ENCODE measurements at regions not wholly inside any gene's neighbourhood (a gene's known extent, or its start where the extent isn't known, plus 50 kb on each side); places are given as distances from the start of the nearest gene placed in this dataset.
"Not testable (repeated sequence)": the region's sequence is repeated elsewhere in the genome, so short reads cannot be mapped to it uniquely, and the experiment has no call there.

DNA sequence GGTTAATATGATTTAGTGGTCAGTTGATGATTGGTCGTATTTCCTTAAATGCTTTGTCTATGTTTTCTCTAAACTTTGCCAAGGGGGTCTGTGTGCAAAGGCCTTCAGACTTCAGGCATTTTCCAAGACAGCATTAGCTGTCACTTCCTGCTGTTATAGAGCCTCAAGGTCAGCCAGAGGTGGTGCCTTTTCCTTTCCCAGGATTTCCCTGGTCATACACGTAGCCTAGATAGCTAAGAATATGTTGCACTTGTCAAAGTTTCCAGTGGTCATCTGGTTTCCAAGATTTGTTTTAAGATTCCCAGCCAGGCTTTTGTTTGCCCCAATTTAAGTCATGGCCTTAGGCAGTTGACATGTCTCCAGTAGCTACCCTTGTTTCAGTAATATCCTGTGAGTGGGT, 133.2 kb upstream of the IGFBP3 start:
- intact Hi-C loops (cut with micrococcal nuclease): no loop called here

DNA sequence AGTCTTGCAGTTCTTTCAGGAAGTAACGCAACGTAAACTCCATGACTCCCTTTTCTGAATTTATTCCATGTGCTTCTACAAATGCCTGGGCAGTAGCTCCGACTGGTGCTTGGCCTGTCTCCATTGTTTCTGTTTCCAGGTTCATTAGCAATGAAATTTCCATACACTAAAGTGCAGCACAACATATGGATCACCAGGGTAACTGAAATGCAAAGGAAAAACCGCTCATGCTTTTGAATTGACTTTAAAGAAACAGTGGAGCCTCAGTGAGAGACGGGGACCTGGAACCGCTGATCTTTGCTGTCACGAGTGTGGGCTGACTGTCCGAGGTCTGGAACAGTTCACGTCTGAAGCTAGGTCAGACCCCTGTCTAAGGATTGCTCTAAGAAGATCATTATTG, 126.5 kb upstream of the IGFBP3 start:
- intact Hi-C loops (cut with micrococcal nuclease): no loop called here

DNA sequence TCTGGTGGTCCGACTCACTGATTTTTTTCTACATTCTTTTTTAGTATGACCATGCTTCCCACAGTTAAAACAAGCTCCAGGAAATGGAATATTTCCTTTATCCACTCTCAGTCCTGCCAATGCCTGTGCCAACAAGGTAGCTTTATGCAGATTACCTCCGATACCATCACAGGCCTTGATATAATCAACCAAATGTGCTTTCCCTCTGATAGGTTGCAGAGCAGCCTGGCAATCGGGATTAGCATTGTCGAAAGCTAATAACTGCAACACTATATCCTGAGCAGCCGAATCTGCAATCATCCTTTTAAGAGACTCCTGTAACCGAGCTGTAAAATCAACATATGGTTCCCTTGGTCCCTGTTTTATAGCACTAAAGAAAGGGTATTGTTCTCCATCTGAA, 122.3 kb upstream of the IGFBP3 start:
- intact Hi-C loops (cut with micrococcal nuclease): not testable (repeated sequence)

DNA sequence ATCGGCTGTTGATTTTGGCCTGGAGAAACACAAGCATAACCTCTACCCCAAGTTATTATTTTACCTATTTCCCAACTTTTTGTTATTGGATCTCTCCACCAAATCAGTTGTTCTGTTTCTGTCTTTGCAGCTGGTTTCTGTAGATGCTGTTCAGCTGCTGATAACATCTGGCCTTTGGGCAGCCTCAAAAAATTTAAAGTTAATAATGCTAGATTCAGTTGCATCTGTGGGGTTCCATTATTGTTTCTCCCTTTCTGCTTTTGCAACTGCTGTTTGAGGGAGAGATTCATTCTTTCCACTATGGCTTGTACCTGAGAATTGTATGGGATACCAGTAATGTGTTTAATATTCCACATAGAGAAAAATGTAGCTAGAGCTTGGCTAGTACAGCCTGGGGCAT, 118.7 kb upstream of the IGFBP3 start:
- intact Hi-C loops (cut with micrococcal nuclease): not testable (repeated sequence)

DNA sequence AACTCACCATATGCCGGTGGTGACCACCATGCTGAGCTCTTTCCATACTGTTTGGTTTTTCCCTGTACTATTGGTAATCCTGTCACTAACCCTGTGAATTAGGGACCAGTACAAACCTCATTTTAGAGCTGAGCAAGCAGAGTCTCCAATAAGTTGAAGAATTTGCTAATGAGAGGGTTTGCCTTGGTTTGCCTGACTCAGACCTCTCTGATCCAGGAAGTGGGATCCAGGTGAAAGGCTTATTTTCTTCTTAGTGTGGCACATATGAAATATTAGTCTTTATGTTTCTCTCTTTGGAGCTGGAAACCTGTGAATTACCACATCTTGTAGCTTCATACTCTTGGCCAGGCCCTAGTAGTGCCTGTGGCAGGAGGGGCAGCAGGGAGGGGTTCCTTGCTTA, 114.1 kb upstream of the IGFBP3 start:
- intact Hi-C loops (cut with micrococcal nuclease): no loop called here

DNA sequence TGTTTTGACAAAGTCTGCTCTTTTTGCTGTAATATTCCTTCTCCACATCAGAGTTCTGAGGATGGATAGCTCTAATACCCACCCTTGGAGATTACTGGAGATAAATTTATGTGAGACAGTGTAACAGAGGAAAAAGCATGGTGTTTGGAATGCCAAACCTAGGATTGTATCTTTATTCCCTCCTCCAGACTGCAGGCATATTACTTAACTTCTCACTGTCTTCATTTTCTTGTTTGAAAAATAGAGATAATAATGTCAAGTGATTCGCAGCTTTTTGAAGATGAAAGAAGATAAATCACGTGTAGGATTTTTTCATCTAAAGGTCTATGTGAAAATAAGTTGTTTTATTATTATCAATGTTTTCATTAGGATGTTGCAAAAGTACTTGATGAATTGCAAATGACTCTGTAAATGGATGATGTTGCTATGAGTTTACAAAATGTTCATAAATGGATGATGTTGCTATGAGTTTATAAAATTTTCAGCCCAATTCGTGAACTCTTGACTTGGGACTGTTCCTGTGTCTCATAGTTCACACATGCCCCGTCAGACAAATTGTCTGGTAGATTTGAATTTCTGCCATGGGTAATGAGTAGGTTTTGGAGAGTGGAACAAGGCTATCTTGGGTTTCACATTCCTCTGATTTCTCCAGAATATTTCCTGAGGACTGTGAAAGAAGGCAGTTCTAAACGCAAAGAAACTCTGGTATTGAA, 113.1 kb upstream of the IGFBP3 start:
- intact Hi-C loops (cut with micrococcal nuclease): no loop called here

DNA sequence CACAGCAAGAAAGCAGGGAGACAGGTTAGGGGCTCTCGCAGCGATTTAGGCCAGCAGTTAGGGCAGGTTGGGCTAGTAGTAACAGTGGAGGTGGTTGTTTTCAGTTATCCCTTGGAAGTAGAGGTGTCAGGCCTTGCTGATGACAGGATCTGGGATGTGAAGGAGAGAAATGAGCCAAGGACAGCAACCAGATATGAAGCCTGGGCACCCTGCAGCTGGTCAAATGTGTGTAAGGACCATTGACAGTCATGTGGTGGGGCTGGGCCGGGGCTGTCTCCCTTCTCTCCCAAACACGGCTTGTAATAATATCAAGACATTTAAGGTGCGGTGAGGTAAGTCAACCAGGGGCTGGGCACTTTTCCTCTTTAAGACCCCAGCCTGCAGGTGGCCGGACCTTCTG, 112.5 kb upstream of the IGFBP3 start:
- intact Hi-C loops (cut with micrococcal nuclease): no loop called here

DNA sequence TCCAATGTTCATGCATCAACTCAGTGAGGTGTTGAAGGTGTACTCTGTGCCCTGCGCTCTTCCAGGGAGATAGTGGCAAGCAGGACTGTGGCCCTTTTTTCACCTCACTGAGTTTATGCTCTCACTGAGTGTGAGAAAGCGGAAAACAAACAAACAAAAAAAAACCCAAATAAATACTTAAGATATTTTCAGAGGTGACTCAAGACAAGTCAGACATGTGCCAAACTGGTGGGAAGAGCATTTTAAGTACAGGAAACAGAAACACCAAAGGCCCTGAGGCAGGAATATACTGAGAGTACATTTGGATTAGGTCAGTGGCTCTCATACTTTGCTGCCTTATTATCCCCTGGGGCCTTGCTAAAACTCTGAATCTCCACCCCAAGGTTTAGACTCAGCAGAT, 111.9 kb upstream of the IGFBP3 start:
- intact Hi-C loops (cut with micrococcal nuclease): no loop called here

DNA sequence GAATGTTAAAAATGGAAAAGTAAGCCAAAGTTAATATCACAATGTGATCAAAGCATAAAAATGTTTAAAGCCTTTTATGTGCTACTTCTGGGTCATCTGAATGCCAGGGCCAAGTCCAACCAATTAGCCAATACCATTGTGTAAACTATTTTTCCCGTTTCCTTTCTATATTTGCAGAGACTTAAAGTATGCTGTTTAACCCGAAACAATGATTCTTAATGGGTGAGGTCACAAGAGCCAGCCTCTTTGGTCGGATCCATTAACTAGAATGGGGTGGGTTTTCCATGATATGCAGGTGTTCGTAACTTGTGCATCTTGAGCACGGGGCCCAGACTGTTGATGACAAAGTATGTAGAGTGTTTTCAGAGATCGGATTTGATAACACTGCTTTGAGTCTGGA, 111.3 kb upstream of the IGFBP3 start:
- intact Hi-C loops (cut with micrococcal nuclease): no loop called here

DNA sequence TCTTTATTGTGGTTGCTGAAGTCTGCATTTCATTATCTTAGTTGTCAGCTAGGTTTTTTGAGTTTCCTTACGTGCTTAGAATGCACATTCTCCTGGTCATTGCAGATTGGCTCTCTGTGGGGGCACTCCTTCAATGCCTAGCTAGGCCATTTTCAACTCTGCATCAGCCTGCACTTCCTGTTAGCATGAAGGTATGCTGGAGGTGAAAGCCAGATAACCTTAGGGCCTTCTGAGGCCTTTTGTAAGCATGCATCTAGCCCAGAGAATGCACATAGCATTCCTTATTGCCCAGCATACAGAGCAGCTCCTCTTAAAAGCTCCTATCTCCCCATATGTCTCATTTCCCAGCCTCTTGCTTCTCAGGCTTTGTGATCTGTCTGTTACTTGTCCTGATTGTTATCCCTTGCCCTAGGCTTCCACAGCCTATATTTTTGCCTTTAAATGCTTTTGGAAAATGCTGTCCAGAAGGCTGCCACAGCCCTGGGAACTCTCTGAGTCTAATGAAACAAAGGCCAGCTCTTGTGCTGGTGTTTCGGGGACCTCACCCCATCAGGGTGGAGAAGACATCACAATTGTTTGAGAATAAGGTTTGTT, 108.1 kb upstream of the IGFBP3 start:
- intact Hi-C loops (cut with micrococcal nuclease): no loop called here

DNA sequence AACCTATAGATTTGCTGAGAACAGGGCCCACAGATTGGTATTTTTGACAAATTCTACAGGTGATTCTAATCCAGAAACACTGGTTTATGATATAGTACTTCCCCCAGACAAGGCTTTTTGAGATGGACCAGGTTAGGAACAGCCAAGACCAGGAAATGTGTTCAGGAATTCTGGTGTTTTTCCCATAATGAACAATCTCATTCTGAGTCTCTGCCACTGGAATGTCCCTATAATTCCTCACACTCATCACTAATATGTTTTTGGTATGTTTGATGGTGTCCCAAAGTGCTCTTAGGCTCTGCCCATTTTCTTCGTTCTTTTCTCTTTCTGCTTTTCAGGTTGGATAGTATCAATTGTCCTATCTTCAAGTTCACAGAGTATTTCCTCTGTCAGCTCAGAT, 107.2 kb upstream of the IGFBP3 start:
- intact Hi-C loops (cut with micrococcal nuclease): no loop called here

DNA sequence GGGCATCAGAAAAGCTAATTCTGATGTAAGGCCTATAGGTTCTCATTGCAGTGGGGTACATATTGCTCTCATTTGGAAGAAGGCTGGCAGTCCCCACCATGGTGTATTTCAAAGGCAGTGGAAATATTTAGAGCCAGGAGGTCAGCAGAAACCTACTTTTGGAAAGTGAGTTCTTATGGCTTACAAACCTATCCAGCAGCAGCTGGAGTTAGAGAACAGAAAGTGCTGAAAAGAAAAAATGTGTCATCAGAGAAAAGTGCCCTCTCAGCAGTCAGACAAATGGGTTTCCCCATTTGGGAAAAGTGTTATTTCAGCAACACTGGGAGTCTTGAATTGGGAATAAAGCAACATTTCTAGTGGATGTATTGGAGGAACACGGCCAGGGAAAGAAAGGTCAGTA, 105.7 kb upstream of the IGFBP3 start:
- intact Hi-C loops (cut with micrococcal nuclease): no loop called here

DNA sequence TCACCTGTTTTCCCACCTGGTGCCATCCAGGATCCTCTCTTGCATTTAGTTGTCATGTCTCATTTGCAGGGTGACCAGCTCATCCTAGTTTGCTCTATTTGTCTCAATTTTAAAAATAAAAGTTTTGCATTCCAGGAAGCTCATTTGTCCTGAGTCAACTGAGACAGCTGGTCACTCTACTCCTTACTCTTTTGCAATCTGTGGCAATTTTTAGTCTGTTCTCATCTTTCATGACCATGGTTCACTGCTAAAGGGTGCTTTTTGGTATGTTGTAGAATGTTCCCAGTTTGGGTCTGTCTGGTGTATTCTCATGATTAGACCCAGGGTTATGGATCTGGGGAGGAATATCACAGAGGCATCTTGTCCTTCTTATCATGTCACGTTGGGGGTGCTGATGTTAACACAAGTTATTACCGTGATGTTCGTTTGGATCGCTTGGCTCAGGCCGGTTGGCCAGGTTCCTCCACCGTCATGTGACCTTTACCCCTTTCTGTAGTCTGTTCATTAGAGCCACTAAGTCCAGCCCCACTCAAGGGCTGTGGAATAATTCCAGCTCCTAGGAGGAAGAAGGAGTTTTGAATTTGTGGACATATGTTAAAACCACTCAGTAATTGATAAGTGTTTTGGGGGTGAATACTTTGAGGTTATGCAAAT, 103.3 kb upstream of the IGFBP3 start:
- intact Hi-C loops (cut with micrococcal nuclease): no loop called here

DNA sequence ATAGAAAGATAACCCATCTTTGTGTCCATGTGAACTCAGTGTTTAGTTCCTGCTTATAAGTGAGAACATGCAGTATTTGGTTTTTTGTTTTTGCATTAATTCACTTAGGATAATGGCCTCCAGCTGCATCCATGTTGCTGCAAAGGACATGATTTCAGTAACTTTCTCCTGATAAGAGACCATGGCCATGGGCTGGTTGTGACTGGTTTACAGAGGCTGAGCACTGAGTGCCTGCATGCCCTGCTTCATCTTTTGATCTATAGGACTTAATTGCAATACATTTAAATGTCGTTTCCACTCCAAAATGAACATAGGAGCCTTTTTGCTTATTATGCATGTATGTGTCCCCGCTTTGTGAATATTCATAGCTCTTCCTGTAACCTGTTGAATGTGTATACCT, 101.3 kb upstream of the IGFBP3 start:
- intact Hi-C loops (cut with micrococcal nuclease): no loop called here

DNA sequence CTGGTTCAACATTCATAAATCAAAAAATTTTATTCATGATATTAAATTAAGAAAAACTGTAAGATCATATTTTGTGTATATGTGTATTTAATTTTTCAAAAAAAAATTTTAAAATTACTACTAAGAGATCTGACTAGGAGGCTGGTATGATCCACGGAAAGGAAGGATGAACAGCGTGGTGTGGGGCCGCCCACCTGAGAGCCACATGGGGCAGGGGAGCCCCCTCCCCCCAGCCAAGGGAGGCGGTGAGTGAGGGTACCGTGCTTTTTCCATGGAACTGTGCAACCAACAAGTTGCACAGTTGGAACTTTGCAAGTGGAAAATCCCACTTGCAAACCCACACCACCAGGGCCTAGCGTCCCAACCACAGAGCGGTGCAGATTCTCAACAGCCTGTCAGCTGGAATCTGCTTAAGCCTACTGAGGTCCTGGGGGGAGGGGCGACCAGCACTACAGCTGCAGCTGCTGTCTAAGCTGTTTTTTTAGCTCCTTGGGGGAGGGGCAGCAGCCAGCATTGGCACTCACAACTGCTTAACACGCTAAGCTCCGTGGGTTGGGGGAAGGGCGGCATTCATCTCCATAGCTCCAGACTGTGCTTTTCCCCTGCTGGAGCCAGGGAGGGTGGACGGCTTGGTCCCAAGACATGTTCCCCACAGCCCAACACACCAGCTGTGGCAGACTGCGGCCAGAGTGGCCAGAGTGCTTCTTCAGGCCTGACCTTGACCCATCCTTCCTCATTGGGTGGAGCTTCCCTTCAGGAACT, 94.2 kb upstream of the IGFBP3 start:
- intact Hi-C loops (cut with micrococcal nuclease): no loop called here

DNA sequence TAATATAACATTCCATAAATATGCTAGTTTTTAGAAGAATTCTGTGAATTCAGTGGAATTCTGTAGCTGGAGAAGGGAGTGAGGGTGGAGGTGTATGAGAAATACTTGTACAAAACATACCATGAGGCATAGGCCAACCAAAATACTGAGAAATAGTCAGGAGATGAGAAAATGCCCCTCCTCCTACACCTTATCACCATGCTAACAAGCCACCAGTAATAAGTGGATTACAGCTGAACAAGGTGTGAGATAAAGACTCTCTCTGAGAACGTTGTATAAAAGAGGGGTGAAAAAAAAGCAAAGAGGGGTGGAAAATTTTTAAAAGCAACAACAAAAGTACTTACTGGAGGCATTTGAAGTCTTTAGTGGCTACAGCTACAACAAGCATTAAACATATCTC, 90.4 kb upstream of the IGFBP3 start:
- intact Hi-C loops (cut with micrococcal nuclease): no loop called here

DNA sequence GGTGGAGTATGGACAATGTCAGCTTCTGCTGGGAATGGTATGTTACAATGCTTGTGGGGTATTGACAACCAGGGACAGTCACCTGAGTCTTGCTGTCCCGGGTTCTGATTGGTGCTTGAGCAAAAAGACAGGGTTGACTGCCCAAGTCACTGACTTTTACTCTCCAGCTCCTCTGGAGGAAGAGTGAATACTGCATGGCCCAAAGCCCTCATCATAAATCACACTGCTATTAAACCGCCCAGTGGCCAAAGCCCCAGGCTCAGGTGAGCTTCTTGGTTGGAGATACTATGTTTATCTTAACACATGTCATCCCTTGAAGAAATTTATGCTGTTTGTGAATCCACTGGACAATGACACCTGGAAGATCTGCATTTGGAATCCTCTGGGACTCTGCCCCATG, 90.0 kb upstream of the IGFBP3 start:
- intact Hi-C loops (cut with micrococcal nuclease): no loop called here

DNA sequence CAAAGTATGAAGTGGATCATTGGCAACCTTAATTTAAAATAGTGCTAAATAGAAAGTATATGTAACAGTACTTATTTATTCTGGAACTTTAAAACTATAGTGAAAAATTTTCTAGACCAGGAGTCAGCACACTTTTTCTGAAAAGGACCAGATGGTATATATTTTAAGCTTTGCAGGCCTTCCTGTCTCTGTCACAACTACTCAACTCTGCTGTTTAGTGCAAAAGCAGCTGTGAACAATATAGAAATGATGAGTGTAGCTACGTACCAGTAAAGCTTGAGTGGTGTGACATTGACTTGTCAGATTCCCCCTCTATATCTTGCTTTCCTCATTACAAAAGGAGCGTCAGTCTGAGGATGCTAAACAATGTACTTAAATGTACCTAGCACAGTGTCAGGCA, 88.1 kb upstream of the IGFBP3 start:
- intact Hi-C loops (cut with micrococcal nuclease): no loop called here

DNA sequence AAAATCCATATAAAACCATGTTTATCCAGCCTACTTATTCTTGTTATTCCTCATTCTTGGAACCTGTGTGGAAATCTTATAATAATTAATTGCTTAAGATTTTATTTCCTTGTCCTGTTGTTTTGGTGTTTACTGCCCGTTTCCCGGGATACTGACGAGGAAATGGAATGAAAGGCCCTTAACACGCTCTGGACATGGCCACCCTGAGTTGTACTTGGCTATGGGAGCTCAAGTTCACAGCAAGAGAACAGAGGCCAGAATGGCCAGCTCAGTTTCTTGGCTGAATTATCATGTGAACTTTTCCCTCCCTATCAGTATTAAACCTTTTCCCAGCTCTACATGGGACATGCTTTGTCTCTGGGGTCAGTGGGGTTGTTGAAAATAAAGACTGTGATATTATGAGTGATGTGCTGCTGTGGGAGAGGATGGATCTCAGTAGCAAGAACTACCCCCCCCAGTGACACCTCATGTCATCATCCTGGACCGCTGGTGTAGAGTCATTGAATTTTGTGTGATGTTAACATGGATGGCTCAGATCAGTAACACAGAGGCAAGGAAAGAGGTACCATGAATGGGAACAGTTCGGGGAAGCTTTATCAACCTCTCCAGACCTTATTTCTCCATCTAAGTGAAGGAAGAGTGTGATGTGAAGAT, 87.0 kb upstream of the IGFBP3 start:
- intact Hi-C loops (cut with micrococcal nuclease): no loop called here

DNA sequence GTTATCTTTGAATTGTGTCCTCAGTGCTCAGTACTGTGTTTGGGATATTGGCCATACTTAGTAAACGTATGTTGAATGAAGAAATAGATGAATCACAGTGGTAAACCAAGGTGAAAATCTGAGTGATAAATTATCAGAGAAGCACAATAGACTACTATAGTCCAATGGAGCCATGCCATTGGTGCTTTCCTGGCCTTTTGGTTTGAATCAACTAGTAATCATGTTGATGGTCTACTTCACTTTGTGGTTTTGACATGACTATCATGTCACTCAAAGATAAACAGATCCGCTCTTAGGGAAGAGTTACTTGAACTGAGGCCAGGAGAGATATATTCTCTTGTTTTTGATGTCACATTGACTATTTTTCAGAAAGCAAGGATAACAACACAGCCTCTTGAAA, 86.1 kb upstream of the IGFBP3 start:
- intact Hi-C loops (cut with micrococcal nuclease): no loop called here

DNA sequence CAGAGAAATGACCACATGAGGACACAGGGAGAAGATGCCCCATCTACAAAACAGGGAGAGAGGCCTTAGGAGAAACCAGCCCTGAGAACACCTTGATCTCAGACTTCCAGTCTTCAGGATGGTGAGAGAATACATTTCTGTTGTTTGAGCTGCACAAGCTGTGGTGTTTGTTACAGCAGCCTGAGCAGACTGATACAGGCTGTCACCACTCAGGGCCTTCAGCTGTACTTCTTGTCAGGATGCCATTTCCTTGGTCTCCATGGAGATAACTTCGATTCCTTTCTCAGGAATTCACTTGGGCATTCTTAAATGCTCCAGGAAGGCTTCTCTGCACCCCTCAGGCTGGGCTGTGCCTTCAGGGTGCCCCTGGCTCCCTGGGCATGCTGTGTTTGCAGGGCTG, 85.7 kb upstream of the IGFBP3 start:
- intact Hi-C loops (cut with micrococcal nuclease): no loop called here

DNA sequence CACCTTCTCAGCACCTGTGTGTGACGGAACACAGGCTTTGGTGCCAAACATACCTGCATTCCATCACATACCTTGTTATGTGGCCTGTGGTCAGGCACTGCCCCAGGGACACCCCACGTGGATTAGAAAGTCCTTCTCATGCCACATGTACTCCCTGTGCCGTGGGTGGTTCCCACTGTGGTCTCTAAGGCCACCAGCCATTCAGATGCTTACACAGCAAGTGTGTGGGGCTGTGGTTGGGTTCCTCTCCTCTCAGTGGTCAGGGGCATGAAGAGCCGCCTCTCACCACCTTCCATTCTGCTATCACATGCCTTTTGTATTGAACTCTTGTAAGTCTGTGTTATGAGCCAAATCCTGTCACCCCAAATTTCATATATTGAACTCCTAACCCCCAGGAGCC, 85.1 kb upstream of the IGFBP3 start:
- intact Hi-C loops (cut with micrococcal nuclease): no loop called here

Measured in T-helper 2 cell treated with Interferon-gamma antibody and Interleukin-4, amounts not matched to agents 100 ng/mL and 5 ng/mL, for 36 hours (primary cell).